GOT3 (cell line): ENCODE measurements at regions not wholly inside any gene's neighbourhood (a gene's known extent, or its start where the extent isn't known, plus 50 kb on each side); places are given as distances from the start of the nearest gene placed in this dataset.
"Not testable (repeated sequence)": the region's sequence is repeated elsewhere in the genome, so short reads cannot be mapped to it uniquely, and the experiment has no call there.

ENCODE experiments used
- DNase-seq: peaks from one replicate; lab custom pipeline; 2025; ENCODE audit warnings: mixed read lengths; lab: John Stamatoyannopoulos, UW

- DNase-seq, result no peak
Measured at GRCh38 chr6:137655291-137655690, 161.1 kb upstream of the OLIG3 start.

GRCh38 chr6:137656735-137657134 is 162.5 kb upstream of the OLIG3 start:
- DNase-seq, result no peak

GRCh38 chr6:137657351-137657911 is 163.2 kb upstream of the OLIG3 start:
- no peak for DNase-seq

GRCh38 chr6:137658287-137658686 is 164.1 kb upstream of the OLIG3 start:
- no peak for DNase-seq

GRCh38 chr6:137659871-137660270 is 165.7 kb upstream of the OLIG3 start:
- no peak for DNase-seq

- DNase-seq, result no peak
Measured at GRCh38 chr6:137660296-137660731, 166.1 kb upstream of the OLIG3 start.

DNA sequence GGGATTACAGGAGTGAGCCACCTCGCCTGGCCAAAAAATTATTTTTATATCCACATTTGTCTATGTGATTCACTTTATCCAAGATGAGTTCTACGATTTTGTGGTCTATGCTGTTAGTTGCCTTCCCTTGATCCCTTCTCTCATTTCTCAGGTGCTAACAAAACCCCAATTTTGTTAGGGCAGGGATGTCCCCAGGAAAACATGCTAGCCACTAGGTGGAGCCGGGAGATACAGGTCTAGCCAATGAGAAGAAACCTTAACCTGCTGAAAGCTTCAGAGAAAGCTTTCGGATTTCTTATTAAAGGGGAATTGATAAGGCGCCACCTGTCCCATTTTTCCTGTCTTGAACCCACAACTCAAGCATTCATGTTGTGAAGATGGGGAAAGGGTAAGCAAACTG is 167.4 kb upstream of the OLIG3 start:
- DNase-seq, result no peak

DNA sequence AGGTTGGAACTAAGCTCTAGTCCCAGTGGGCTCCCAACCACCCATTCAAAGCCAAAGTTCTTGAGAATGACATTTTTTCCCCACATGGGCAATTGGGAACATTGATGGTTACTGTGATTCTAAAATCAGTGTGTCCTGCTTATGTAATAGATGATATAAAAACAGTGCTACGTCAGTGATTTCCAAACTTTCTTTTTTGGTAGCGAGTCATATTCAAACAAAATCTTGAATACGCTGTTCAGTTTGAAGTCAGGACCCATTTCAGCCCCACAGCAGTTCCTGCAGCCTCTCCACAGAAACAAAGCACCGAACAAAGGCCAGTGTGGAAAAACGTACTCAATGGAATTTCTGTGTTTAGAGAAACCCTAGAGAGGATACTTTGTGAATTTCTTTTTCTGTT is 170.0 kb upstream of the OLIG3 start:
- DNase-seq, result no peak

DNA sequence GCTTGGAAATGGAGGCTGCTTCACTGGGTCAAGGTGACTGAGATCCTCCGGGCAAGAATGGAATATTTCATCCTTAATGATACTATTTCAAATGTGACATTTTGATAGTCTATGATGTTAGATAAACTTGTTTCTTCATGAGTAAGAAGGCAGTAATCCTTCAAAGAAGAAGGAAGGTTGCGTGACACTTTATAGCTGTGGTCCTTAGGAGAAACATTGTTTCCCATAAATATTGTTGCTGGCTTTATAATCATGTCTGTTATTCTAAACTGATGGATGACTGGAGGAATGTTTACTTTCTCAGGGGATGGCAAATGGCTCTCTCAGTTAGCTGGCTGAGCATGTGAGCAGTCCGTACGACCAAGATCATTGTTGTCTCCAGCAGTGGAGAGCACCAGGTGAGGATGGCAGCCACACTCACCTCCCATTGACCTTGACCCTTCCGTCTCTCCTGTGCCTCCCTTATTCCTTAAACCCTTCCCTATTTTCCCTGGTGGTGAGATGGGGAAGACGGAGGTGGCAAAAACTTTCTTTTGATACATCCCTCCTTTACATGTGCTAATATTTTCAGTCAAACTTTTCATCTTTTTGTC is 171.2 kb upstream of the OLIG3 start:
- no peak for DNase-seq

DNA sequence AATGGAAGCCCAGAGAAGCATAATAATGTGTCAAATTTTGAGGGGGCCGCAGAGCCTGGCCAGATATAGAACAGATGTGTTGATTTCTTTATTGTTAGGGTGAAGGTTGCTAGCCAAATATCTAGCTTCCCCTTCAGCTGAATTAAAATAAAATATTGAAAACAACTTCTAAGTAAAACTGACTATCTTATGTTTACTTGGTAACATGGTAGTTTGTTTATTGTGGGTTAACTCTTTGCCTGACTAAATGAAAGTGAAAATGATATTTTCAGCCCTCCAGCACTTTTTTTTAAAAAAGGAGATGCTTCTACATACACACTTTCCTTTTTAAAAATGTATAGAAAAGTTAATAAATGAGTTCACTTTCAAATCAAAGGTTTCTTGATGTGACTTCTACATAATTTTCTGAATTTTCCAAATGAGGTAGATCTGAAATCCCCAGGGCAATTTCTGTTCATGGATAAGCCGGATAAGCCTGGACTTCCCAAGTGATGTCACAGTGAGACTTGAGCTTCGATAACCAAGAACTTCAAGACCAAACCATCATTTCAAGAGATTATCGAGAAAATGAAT is 172.1 kb upstream of the OLIG3 start:
- DNase-seq, result no peak

- no peak for DNase-seq
Measured at GRCh38 chr6:137673603-137674002, 179.4 kb upstream of the OLIG3 start.

DNA sequence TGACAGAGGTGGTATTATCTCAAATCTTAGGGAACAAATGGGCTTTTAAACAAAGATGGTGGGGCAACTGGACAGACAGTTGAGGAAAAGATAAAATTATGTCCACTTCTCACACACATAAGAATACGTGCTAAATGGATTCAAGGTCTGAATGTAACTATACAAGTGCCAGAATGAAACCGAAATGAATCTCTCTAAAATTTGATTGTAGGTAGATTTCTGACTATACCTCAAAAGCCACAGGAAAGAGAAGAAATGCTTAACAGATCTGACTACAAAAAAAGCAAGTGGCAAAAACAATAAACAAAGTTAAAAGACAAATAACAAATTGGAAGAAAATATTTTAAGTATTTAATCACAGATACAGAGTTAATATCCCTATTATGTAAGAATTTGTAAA is 182.7 kb upstream of the OLIG3 start:
- no peak for DNase-seq

DNA sequence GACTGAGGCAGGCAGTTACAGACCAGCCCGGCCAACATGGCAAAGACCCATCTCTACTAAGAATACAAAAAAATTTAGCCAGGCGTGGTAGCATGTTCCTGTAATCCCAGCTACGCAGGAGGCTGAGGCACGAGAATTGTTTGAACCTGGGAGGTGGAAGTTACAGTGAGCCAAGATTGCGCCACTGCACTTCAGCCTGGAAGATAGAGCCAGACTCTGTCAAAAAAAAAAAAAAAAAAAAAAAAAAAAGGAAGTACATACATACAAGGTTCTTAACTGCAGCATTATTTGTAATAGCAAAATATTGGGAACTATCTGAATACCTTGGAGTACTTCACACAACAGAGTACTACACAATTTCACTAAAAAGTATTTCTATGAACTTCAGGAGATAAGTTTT is 183.5 kb upstream of the OLIG3 start:
- no peak for DNase-seq

DNA sequence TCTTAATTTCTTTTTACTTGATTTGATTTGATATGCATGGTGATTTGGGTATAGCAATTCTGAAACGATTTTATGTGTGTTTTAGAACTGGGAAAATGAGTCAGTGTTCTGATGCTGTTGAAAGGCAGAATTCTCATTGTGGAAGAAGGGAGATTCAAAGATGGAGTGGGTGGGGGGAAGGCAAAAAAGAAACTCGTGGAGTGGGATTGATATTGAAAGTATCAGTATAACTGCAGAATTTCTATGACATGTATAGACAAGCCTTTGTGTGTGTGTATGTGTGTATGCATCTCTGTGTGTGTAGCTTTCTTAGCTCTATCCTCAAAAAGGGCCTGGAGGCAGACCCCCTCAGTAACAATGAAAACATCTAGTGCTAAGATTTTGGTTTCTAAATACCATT is 184.3 kb upstream of the OLIG3 start:
- no peak for DNase-seq

DNA sequence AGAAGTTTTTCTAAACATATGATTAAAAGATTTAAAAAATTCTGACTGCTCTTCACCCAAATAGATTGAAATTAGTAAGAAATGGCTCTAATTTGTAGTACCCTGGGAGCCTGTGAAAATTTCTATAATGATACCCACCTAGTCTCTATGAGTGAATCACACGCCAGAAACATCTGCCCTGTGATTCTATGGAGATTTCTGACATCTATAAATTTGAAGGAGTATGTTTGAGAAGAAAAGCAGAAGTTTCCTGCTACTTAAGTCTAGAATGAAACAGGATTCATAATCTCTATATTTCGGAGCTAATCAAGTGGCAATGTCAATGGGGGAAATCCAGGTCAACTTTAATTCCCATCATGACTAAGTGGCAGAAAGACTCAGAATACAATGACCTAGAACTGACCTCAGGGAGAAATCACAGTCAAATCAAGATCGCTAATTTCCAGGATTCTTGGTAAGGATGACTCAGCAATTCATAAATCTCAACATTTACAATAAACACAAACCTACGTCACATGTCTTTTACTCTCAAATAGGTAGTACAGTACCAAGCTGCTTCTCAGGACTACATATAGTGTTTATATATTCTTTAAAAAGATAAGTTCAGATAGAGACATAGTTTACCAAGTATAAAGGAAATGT is 186.2 kb upstream of the TNFAIP3 start:
- DNase-seq, result no peak

DNA sequence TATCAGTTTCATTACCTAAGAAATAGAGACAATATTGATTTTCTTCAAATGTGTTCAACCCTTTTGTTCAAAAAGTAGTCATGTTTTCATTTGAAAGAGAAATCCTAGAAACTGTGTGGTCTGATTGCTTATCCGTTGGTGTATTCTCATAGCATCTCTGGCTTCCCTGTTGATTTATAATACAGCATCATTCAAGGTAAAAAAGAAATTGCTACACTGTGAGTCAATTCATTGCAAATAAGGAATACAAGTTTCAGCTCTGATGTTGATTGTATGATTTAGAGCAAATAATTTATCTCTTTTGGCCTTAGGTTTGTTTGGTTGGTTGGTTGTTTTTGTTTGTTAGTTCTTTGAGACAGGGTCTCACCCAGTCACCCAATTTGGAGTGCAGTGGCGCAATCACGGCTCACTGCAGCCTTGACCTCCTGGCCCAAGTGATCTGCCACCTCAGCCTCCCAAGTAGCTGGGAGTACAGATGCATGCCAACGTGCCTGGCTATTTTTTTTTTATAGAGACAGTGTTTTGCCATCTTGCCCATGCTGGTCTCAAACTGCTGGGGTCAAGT is 185.5 kb upstream of the TNFAIP3 start:
- no peak for DNase-seq

- not testable (repeated sequence) for DNase-seq
Measured at GRCh38 chr6:137682658-137683057, 184.4 kb upstream of the TNFAIP3 start.

- DNase-seq, result no peak
Measured at GRCh38 chr6:137683916-137684315, 183.1 kb upstream of the TNFAIP3 start.

GRCh38 chr6:137685798-137686375 is 181.2 kb upstream of the TNFAIP3 start:
- no peak for DNase-seq

DNA sequence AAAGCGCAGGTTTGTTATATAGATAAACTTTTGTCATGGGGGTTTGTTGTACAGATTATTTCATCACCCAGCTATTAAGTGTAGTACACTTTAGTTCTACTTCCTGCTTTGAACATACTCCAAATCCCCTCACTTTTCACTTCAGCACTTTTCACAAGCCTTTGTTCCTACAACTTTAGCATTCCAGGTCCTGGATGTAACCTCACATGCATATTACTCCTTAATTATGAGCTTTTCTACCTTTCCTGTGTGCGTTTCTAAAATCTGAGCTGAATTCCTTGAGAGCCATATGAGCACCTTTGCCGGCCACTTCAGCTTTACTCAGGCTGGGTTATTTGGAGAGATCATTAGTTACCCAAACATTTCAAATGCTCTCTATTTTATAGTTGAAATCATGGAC is 179.2 kb upstream of the TNFAIP3 start:
- DNase-seq, result no peak

- DNase-seq, result no peak
Measured at GRCh38 chr6:137688230-137688971, 178.7 kb upstream of the TNFAIP3 start.

DNA sequence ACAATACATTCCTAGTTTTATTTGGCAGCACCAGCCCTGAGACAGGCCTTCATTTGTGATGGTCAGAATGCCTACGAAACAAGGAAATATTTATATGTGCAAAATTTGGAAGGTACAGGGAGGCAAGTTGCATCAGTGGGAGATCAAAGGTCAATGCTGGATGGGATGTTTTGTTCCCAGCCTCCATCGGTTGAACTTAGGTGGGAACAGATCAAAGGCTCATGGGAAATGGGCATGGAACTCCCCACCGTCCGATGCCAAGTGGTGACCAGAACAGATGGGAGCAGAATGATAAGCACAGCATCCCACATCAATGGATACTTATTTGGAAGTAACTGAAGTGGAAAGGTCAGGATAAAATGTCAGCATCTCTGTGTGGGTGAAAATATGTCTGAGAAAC is 177.7 kb upstream of the TNFAIP3 start:
- no peak for DNase-seq
